AG09319 (cell line): ENCODE measurements at regions not wholly inside any gene's neighbourhood (a gene's known extent, or its start where the extent isn't known, plus 50 kb on each side); places are given as distances from the start of the nearest gene placed in this dataset.
"Not testable (repeated sequence)": the region's sequence is repeated elsewhere in the genome, so short reads cannot be mapped to it uniquely, and the experiment has no call there.

Experiments used
- DNase-seq: peaks from one replicate; pipeline ENCODE4 v3.0.0-alpha.2; 2010; ENCODE audit warnings: low read depth; ENCODE audit errors: extremely low read depth
- TF ChIP-seq, protein P1 (sequence below): IDR thresholded peaks from 2 replicates; pipeline ENCODE4 v1.5.1; 2011; ENCODE audit warnings: low read depth, mild to moderate bottlenecking, inconsistent platforms, low read length, moderate library complexity

DNA sequence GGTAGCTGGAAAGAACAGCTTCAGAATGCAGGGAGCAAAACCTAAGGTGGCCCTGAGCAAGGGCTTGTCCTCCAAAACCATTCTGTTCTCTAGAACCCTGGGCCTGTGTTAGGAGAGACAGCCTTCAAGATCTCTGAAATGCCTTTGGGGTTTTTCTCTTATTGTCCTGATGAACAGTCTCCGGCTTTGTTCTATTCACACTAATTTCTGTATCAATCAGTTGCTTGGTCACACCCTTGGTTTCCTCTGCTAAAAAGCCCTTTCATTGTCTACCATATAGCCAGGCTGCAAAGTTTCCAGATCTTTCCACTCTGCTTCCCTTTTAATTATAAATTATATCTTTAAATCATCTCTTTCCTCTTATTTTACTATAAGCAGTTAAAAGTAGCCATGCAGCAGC, 219.9 kb upstream of the ARID2 start:
- TF ChIP-seq, protein P1, sequence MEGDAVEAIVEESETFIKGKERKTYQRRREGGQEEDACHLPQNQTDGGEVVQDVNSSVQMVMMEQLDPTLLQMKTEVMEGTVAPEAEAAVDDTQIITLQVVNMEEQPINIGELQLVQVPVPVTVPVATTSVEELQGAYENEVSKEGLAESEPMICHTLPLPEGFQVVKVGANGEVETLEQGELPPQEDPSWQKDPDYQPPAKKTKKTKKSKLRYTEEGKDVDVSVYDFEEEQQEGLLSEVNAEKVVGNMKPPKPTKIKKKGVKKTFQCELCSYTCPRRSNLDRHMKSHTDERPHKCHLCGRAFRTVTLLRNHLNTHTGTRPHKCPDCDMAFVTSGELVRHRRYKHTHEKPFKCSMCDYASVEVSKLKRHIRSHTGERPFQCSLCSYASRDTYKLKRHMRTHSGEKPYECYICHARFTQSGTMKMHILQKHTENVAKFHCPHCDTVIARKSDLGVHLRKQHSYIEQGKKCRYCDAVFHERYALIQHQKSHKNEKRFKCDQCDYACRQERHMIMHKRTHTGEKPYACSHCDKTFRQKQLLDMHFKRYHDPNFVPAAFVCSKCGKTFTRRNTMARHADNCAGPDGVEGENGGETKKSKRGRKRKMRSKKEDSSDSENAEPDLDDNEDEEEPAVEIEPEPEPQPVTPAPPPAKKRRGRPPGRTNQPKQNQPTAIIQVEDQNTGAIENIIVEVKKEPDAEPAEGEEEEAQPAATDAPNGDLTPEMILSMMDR = no peak
- DNase-seq = no peak

DNA sequence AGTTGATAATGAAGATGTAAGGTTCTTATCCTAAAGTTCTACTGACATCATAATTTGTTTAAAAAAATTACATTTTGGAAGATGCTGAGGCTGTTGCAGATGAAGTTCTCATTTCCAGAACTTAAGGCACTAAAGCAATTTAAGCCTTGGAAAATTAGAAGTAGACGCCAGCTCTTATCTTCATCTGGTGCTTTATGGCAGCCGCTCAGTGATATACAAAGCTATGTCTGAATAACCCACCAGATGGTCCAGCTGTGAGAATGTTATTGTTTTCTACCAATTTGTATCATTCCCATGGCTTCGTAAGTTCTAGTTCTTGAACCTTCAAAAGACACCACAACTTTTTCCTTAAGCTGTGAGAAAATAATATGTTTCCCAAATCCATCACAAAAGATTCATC, 212.1 kb upstream of the ARID2 start:
- no peak for DNase-seq
- TF ChIP-seq, protein P1 = no peak

DNA sequence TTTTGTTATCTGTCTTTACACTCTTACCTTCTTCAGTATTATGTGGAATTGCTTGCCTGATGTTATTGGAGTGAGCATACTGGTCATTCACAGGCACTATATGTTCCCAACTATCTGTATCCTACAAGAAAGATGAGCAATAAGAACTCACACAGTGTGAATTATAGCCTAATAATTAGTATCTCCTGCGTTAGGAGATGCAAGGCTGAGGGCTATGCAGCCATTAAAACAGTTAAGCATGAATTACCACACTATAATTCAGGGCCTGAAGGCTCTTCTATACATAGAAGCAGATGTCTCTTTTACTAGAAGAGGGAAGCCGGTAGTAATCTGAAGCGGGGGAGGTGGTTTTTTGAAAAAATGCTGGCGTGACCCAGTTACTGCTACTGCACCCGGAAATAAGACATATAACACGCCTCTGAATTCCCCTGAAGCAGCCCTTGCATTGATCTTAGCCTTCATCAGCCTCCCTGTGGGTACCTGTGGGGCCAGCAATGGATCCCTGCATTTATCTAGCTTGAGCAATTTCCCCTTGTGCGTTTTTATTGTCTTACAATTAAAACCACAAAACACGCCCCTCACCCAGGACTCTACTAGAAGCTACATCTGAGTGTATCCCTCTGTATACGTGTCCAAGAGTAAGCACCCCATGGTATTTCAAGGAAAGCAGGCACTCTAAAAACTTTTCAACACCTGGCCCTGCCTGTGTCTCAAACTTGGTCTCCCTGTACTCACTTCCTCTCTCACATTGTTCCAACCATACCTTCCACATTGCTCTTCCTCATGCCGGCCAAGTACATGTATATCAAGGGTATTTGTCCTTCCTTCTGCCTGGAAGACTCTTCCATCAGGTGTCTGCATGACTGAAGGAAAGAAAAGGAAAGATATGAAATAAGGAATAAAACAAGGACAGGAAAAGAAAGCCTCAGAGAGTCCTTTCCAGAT, 210.9 kb upstream of the ARID2 start:
- TF ChIP-seq, protein P1 = no peak
- no peak for DNase-seq

DNA sequence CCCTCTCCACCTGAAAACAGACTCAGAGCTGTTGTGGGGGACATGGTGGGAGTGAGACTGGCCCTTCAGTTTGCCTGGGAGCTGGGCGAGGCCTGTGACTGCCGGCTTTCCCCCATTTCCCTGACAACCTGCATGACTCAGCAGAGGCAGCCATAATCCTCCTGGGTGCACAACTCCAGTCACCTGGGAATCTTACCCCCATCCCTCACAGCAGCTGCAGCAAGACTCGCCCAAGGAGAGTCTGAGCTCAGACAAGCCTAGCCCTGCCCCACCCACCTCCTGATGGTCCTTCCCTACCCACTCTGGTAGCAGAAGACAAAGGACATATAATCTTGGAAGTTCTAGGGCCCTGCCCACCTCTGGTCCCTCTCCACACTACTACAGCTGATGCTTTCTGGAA, 207.3 kb upstream of the ARID2 start:
- TF ChIP-seq, protein P1 = no peak
- DNase-seq = no peak

DNA sequence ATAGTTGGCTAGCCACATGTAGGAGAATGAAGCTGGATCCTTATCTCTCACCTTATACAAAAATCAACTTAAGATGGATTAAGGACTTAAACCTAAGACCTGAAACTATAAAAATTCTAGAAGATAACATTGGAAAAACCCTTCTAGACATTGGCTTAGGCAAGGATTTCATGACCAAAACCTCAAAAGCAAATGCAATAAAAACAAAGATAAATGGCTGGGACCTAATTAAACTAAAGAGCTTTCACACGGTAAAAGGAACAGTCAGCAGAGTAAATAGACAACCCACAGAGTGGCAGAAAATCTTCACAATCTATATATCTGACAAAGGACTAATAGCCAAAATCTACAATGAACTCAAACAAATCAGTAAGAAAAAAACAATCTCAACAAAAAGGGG, 202.7 kb upstream of the ARID2 start:
- DNase-seq = not testable (repeated sequence)

DNA sequence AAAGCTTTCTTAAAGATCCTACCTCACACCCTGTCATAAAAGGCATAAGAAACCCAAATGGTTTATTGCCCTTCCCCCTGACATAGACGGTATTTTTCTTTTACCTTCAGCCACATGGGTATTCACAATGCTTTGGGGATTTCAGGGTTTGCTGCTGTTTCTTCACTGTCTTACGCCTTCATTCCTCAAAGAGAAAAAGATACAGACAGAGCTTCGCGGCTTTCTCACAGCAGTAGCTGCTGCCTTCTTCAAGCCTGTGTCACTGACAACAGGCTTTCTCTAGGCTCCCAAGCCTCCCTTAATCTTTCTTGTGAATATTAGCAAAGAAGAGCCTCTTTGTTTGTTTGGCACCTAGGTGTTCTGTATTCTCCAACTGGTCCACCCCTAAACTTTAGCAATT, 197.4 kb upstream of the ARID2 start:
- DNase-seq = no peak
- TF ChIP-seq, protein P1 = no peak

DNA sequence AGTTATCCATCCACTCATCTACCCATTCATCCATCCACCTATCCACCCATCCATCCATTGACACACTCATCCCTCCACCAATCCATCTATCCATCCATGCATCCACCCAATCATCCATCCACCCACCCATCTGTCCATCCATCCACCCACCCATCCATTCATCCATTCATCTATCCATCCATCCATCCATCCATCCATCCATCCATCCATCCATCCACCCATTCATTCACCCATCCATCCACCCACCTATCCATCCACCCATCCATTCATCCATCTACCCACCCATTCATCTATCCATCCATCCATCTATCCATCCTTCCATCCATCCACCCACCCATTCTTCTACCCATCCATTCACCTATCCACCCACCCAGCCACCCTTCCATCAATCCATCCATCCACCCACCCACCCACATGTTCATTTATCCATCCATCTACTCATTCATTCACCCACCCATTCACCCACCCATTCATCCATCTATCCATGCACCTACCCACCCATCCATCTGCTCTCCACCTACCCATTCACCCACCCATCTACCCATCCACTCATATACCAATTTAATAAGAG, 193.8 kb upstream of the ARID2 start:
- no peak for DNase-seq
- TF ChIP-seq, protein P1 = no peak

DNA sequence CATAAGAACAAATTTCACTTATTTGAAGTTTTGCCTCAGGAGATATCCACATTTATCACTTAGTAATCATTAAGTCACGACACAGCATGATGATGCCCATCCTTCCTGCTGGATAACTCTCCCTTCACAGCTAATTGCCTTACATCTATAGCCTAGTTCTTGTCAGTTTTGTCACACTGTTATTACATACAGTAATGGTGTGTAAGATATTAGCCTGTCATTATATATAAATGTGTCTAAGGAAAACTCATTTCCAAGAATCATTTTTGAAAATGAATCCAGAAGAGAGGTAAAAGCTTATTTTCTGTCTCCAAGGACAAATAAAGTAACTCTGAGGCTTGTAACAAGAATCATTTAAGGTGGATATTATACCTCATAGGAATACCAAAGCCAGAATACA, 193.2 kb upstream of the ARID2 start:
- DNase-seq = no peak
- TF ChIP-seq, protein P1 = no peak
